ENCODE measurements at regions not wholly inside any gene's neighbourhood (a gene's known extent, or its start where the extent isn't known, plus 50 kb on each side); places are given as distances from the start of the nearest gene placed in this dataset.

DNA sequence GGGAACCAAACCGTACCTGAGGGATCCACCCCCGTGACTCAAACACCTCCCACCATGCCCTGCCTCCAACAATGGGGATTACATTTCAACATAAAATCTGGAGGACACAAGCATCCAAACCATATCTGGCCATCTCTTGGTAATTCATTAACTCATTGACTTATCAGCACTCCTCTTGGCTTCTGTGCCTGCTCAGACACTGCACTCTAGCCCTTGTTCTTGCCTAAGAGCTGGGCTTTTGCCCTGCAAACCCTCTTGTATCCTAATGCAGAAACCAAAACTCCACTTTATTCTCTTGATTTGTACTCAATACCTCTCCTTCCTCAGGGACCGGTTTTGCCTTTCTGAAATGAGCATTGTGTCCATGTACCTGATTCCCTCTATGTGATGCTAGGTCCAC, 330.2 kb upstream of the FZD8 start:
- POLR2A ChIA-PET (ENCODE audit: unreplicated experiment), result no interaction called here
- CTCF ChIA-PET, result no interaction called here

DNA sequence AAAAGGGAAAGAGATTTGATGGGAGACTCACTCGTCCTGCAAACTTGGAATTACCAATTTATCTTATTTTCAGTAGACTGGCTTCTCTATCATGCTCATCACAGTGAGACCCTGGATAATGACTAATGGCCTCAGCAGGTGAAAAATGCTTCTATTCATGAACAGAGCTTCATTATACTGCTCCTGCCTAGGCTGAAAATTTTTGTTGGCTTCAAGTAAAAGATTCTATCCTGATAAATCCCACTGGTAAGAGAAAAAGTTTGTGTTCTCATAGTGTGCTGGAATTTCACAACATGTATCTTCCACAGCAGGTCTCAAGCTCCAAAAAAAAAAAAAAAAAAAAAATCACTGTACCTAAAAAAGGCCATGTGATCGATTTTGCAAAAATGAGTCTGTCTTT, 329.3 kb upstream of the FZD8 start:
- Histone ChIP-seq H2AFZ (no peak overlapping the region), H3K9me3 (ENCODE audit: insufficient read depth, low read depth) (no peaks in the 10 kb centered on the region), H3K4me3 (no peak overlapping the region), H3K9me2 (ENCODE audit: insufficient read depth) (no peaks in the 10 kb centered on the region), H3K4me2 (no peak overlapping the region), H3F3A (ENCODE audit: insufficient read depth, low read depth) (no peaks in the 10 kb centered on the region), H3K79me2 (ENCODE audit: low read depth) (no peaks in the 10 kb centered on the region), H3K27me3 (ENCODE audit: insufficient read depth, low read depth) (no peaks in the 10 kb centered on the region), H3K4me1 (replicated peaks; ENCODE audit: insufficient read depth) (no peaks in the 10 kb centered on the region), H3K36me3 (ENCODE audit: low read depth) (no peaks in the 10 kb centered on the region), H3K27ac (no peak overlapping the region), H4K20me1 (ENCODE audit: insufficient read depth) (no peaks in the 10 kb centered on the region)
- ChIA-PET POLR2A (ENCODE audit: unreplicated experiment) (no interaction called here), CTCF (no interaction called here)
- intact Hi-C loops (cut with micrococcal nuclease; ENCODE audit: unreplicated experiment), result no loop called here
- BruUV-seq (replicated peaks), result no TSS peak
- no peak for DNase-seq
- TF ChIP-seq, protein P1, sequence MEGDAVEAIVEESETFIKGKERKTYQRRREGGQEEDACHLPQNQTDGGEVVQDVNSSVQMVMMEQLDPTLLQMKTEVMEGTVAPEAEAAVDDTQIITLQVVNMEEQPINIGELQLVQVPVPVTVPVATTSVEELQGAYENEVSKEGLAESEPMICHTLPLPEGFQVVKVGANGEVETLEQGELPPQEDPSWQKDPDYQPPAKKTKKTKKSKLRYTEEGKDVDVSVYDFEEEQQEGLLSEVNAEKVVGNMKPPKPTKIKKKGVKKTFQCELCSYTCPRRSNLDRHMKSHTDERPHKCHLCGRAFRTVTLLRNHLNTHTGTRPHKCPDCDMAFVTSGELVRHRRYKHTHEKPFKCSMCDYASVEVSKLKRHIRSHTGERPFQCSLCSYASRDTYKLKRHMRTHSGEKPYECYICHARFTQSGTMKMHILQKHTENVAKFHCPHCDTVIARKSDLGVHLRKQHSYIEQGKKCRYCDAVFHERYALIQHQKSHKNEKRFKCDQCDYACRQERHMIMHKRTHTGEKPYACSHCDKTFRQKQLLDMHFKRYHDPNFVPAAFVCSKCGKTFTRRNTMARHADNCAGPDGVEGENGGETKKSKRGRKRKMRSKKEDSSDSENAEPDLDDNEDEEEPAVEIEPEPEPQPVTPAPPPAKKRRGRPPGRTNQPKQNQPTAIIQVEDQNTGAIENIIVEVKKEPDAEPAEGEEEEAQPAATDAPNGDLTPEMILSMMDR (conservative IDR thresholded peaks at IDR 0.05), result no peak

More for the DNA sequence above, 330.2 kb upstream of the FZD8 start:
- H2AFZ ChIP-seq, result no peak overlapping the region
- no peak overlapping the region for H3K27ac ChIP-seq
- H3F3A ChIP-seq (ENCODE audit: insufficient read depth, low read depth), result no peaks in the 10 kb centered on the region
- no peak overlapping the region for H3K4me2 ChIP-seq
- H4K20me1 ChIP-seq (ENCODE audit: insufficient read depth), result no peaks in the 10 kb centered on the region
- H3K79me2 ChIP-seq (ENCODE audit: low read depth), result no peaks in the 10 kb centered on the region
- H3K9me2 ChIP-seq (ENCODE audit: insufficient read depth), result no peaks in the 10 kb centered on the region
- no peaks in the 10 kb centered on the region for H3K4me1 ChIP-seq (replicated peaks; ENCODE audit: insufficient read depth)
- H3K9me3 ChIP-seq (ENCODE audit: insufficient read depth, low read depth), result no peaks in the 10 kb centered on the region
- intact Hi-C loops (cut with micrococcal nuclease; ENCODE audit: unreplicated experiment), result no loop called here
- no peaks in the 10 kb centered on the region for H3K27me3 ChIP-seq (ENCODE audit: insufficient read depth, low read depth)
- no peak for DNase-seq
- TF ChIP-seq, protein P1 (conservative IDR thresholded peaks at IDR 0.05), result no peak
- no peaks in the 10 kb centered on the region for H3K36me3 ChIP-seq (ENCODE audit: low read depth)
- no TSS peak for BruUV-seq (replicated peaks)
- H3K4me3 ChIP-seq, result no peak overlapping the region

DNA sequence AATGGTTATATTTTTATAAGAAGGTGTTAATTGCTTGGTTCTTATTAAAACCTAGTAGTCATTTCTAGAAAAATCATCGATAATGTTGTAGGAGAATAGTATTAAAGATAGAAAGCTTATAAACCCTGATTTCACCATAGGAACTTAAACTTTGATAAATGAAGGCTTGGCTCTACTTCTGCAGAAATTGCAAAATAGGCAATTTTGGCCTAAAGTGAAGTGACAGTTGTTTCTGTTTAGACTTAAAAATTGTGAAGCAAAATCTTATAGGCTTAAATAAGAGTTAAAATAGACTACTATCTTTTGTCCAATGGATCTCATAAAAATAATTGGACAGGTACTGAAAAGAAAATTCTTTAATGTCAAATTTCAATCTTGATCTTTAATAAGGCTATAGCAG, 321.6 kb upstream of the FZD8 start:
- BruUV-seq (replicated peaks), result no TSS peak
- H3K36me3 ChIP-seq (ENCODE audit: low read depth), result no peaks in the 10 kb centered on the region
- peaks cover 6% of the 10 kb centered on the region for H3K27me3 ChIP-seq (ENCODE audit: insufficient read depth, low read depth)
- no peak overlapping the region for H3K4me3 ChIP-seq
- H3K9me2 ChIP-seq (ENCODE audit: insufficient read depth), result no peaks in the 10 kb centered on the region
- H2AFZ ChIP-seq, result no peak overlapping the region
- H3K9me3 ChIP-seq (ENCODE audit: insufficient read depth, low read depth), result no peaks in the 10 kb centered on the region
- H3K27ac ChIP-seq, result no peak overlapping the region
- H3F3A ChIP-seq (ENCODE audit: insufficient read depth, low read depth), result no peaks in the 10 kb centered on the region
- intact Hi-C loops (cut with micrococcal nuclease; ENCODE audit: unreplicated experiment), result no loop called here
- no peaks in the 10 kb centered on the region for H3K4me1 ChIP-seq (replicated peaks; ENCODE audit: insufficient read depth)
- ChIA-PET CTCF (no interaction called here), POLR2A (ENCODE audit: unreplicated experiment) (no interaction called here)
- DNase-seq, result no peak
- TF ChIP-seq, protein P1 (conservative IDR thresholded peaks at IDR 0.05), result no peak
- no peak for TF ChIP-seq EZH2 (IDR thresholded peaks at IDR 0.05; ENCODE audit: low read depth)
- no peak overlapping the region for H3K4me2 ChIP-seq
- H4K20me1 ChIP-seq (ENCODE audit: insufficient read depth), result no peaks in the 10 kb centered on the region
- H3K79me2 ChIP-seq (ENCODE audit: low read depth), result no peaks in the 10 kb centered on the region
